Urinary bladder (tissue), 4 donors: ENCODE measurements at regions not wholly inside any gene's neighbourhood (a gene's known extent, or its start where the extent isn't known, plus 50 kb on each side); places are given as distances from the start of the nearest gene placed in this dataset. TPM values are rescaled to one million over a fixed set of nuclear protein-coding genes. Genes with fewer than 3 reads are reported as not detected.

ENCODE experiments used
- DNase-seq: peaks from one replicate; pipeline ENCODE4 v3.0.0-alpha.2; 2015; ENCODE audit errors: extremely low spot score
- H3K27ac ChIP-seq: one replicate; pipeline ENCODE4 v1.5.1; 2013; ENCODE audit warnings: low read depth, mild to moderate bottlenecking, moderate library complexity
- H3K36me3 ChIP-seq: one replicate; pipeline ENCODE4 v1.6.1; 2013; ENCODE audit warnings: mild to moderate bottlenecking, moderate library complexity; ENCODE audit not compliant: insufficient read depth
- H3K4me1 ChIP-seq: one replicate; pipeline ENCODE4 v1.6.1; 2013; ENCODE audit warnings: mild to moderate bottlenecking, moderate library complexity; ENCODE audit not compliant: insufficient read depth
- H3K4me3 ChIP-seq: one replicate; pipeline ENCODE4 v1.5.1; 2013; ENCODE audit warnings: low read depth, low read length
- WGBS: extraction: QIAGEN DNeasy Blood & Tissue Kit; methylation state at CpG from one replicate; pipeline ENCODE4 v1.1.7; 2013; 5-methylcytosine and 5-hydroxymethylcytosine counted together
- small RNA-seq: library from RNA; depleted of rRNA; stranded (forward); fragments of <200 nt; gene quantifications from one replicate; pipeline ENCODE3, GENCODE V24; 2014
- donor health status: healthy with polysubstance abuse.
- donor health status: healthy.

DNA sequence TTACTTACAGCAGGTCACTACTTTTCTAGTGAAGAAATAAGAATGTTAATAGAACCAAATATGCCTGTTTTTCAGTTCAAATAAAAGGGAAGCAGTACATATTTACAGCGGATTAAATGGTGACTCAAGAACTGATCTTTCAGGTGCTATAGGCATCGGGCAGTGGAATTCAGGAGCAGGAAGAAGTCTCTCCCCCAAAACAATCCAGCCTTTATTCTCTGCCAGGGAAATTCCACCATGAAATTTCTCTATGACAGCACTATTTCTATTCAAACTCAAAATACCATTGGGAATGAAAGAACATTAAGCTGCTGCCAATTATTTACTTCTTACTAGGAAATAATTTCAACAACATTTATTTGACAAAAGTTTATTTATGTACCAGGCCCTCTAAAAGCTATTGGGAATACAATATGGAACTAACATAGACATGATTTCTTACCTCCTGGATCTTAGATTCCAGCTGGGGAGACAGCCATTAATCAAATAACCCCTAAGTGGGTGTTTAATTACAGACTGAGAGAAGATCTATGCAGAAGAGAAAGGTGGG lies 60.3 kb upstream of the KRR1 start:
- Histone ChIP-seq H3K4me3 (no peak overlapping the region), H3K27ac (no peak overlapping the region), H3K36me3 (no peaks in the 10 kb centered on the region), H3K4me1 (no peaks in the 10 kb centered on the region)
- WGBS: 75% methylated on average over 2 of the region's 2 CpGs
- DNase-seq: no peak

DNA sequence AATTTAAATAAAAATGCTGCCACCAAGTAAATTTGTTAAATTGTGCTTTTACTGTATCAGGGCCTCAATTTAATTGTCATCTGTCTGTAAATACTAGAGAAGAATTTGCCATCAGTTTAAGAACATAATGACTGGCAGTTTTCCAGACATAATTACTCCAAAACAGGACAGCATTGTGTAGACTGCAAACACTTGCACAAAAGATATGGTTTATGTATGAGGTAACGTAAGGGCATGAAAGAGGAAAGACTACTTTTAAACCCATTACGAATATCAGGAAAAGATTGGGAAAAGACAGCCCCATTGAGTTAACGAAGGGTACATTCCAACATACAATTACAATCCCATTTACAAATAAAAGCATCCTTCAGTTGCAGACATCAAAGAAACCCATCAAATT lies 59.8 kb upstream of the KRR1 start:
- Histone ChIP-seq H3K4me3 (no peak overlapping the region), H3K27ac (no peak overlapping the region), H3K4me1 (no peaks in the 10 kb centered on the region), H3K36me3 (no peaks in the 10 kb centered on the region)
- 73% methylated on average over 3 of the region's 3 CpGs for WGBS
- DNase-seq: no peak

DNA sequence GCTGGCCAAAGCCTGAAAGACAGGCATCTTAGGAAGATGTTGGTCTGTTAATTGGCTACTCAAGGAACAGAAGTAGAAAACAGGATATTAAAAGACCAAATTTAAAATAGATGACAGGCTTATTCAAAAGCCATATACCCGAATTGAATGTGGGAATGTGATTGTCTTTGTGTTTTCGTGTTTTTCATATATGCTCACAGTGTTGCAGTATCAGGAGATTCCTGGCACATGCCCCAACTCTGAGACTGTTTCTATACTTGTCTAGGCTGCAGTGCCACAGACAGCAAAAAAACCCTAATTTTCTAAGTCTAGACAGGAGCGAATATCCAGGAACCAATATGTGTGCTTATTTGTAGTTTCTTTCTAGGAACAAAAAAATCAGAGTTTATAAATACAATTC lies 57.4 kb upstream of the KRR1 start:
- no peak overlapping the region for H3K27ac ChIP-seq
- no peaks in the 10 kb centered on the region for H3K4me1 ChIP-seq
- DNase-seq: no peak
- H3K4me3 ChIP-seq: no peak overlapping the region
- no peaks in the 10 kb centered on the region for H3K36me3 ChIP-seq
- 71% methylated on average over 3 of the region's 3 CpGs for WGBS

DNA sequence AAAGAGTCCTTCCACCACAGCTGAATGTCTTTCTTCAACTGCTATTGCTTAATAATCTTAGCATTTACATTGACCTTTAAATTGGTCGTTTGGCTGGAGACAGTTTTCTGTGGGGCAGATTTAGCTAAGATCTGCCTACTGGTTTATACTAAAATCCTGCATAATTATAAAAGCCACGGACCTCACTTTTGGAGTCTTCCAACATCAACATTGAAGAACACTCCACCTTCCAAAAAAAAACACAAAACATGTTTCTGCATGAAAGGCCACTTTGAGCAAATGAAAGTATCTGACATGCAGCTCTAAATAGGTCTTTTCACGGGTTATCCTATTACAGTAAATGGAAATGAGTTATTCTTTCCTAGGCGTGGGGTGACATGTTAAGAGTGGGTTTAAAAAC lies 57.0 kb upstream of the KRR1 start:
- no peak for DNase-seq
- H3K36me3 ChIP-seq: no peaks in the 10 kb centered on the region
- 37% methylated on average over 4 of the region's 4 CpGs for WGBS
- no peaks in the 10 kb centered on the region for H3K4me1 ChIP-seq
- no peak overlapping the region for H3K27ac ChIP-seq
- no peak overlapping the region for H3K4me3 ChIP-seq

DNA sequence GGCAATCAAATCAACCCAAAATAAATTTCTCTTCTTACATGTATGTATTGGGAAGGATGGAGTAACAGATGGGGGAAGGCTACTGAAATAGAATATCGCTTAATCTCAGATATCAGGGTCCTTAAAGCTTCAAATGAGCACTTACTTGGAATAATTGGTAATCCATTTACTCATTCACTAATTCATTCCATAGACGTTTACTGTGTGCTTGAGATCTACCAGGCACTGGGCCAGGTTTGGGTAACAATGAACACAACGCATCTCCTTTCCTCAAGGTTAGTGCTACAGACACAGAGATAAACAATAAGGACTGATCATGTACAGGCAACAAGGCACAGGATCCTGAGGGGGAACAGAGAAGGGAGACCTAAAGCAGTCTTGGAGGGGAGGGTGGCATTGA lies 54.4 kb upstream of the KRR1 start:
- H3K4me1 ChIP-seq: no peaks in the 10 kb centered on the region
- no peak overlapping the region for H3K4me3 ChIP-seq
- WGBS: 85% methylated on average over 3 of the region's 3 CpGs
- H3K27ac ChIP-seq: no peak overlapping the region
- DNase-seq: no peak
- H3K36me3 ChIP-seq: no peaks in the 10 kb centered on the region

DNA sequence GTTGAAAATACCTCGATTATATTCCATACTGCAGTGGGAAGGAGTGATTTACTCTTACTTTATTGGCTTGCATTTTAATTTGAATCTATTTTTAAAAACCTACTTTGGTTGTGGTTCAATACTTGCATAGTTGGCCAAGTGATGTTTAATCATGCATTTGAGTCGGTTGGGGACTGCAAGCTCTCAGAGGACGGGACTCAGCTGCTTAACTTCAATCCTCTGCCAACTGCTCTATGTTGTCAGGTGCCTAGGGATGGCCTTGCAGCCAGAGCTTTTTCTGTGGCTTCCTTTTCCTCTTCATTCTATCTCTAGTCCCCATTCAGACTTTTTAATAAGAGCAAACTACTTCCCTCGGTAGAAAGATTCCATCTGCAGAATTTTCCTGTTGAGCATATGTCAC lies 53.4 kb upstream of the KRR1 start:
- H3K4me1 ChIP-seq: no peaks in the 10 kb centered on the region
- DNase-seq: no peak
- no peaks in the 10 kb centered on the region for H3K36me3 ChIP-seq
- no peak overlapping the region for H3K4me3 ChIP-seq
- WGBS: 66% methylated on average over 4 of the region's 4 CpGs
- no peak overlapping the region for H3K27ac ChIP-seq

DNA sequence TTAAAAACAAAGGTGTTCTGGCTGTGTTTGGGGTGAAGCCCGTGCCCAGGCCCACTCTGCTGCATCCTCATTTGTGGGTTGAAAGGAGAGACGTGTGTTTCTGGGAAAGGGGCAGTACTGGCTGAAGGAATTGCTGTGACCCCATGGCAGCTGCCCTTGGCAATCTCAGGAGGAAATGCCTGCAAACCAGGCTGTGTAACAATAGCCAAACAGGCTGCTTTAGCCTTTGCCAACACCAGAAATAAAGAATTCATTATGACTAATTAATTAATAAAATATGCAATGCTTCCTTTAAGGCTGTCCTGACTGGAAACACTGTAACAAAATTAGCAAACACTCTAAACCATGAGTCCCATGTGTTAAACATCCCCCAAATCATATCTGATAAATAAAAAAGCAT lies 53.0 kb upstream of the KRR1 start:
- no peak for DNase-seq
- no peak overlapping the region for H3K27ac ChIP-seq
- H3K36me3 ChIP-seq: no peaks in the 10 kb centered on the region
- H3K4me3 ChIP-seq: no peak overlapping the region
- WGBS: 82% methylated on average over 2 of the region's 2 CpGs
- no peaks in the 10 kb centered on the region for H3K4me1 ChIP-seq

DNA sequence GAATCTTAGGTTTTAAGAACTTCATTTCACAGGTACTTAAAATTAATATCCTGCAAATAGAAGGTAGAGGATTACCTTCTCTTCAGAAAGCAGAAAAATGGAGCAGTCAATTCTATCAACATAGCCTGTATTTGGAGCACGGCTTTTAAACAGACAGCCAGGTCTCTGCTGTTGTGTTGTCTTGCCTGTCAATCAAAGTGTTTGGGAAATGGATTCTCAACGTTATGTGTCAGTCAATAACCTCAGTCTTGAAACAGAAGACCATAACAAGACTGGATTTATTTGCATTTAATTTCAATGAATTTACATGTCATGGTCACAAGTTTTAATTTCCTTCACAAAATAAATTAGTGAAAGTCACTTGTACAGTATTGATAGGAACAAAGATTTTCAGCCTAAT lies 51.9 kb upstream of the KRR1 start:
- Histone ChIP-seq H3K27ac (no peak overlapping the region), H3K4me3 (no peak overlapping the region), H3K36me3 (no peaks in the 10 kb centered on the region), H3K4me1 (no peaks in the 10 kb centered on the region)
- WGBS: 88% methylated on average over 2 of the region's 2 CpGs
- no peak for DNase-seq

DNA sequence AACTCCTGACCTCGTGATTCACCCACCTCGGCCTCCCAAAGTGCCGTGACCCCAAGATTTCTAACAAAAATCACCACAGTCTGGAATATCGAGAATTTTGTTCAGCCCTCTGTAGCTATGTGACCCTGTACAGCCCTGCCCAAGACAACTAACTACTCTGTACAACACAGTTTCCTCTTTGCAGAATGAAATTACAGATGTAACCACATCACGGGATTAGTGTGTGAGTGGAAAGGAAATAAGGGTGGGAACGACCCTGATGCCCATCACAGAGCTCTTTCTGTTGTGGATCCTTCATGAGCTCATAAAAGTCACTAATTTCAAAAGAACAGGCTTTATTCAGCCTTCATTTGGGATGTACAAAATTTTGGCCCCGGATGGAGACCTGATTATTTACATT lies 50.5 kb upstream of the KRR1 start:
- Histone ChIP-seq H3K4me3 (no peak overlapping the region), H3K4me1 (no peaks in the 10 kb centered on the region), H3K27ac (no peak overlapping the region), H3K36me3 (no peaks in the 10 kb centered on the region)
- WGBS: 63% methylated on average over 7 of the region's 7 CpGs
- no peak for DNase-seq

Small RNAs in the stretch of these regions (small RNA-seq; reads per million reads assigned to genes)
- gene AC011611.1 (not detected), gene AC011611.6 (not detected), gene RF00156 (not detected), gene RN7SL734P (not detected)
